ENCODE measurements at regions not wholly inside any gene's neighbourhood (a gene's known extent, or its start where the extent isn't known, plus 50 kb on each side); places are given as distances from the start of the nearest gene placed in this dataset.

DNA sequence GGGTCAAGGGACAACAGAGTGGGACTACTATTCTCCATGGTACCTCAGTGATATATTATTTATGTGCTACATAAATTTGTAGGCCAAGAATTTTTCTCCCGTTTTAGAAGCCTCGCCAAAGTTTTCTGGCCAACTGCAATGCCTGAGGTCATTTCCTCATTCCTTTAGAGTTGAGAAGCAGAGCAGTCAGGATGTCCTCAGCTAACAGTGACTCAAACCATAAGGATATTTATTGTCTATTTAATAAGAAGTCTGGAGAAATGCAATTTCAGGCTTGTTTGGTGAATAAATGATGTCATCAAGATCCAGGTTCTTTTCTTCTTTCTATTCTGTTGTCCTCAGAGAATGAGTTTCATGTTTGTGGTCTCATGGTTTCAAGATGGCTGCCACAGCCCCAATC is 91.0 kb downstream of the ADCYAP1 start:
- TF ChIP-seq CSDC2 (CRISPR knock-in tag; IDR thresholded peaks at IDR 0.05) (no peak), ZC3H10 (CRISPR knock-in tag; IDR thresholded peaks at IDR 0.05) (no peak), ISL1 (CRISPR knock-in tag; IDR thresholded peaks at IDR 0.05) (no peak), BACH2 (CRISPR knock-in tag; IDR thresholded peaks at IDR 0.05; ENCODE audit: borderline replicate concordance) (no peak), ZNF565 (CRISPR knock-in tag; conservative IDR thresholded peaks at IDR 0.05; ENCODE audit: low read depth) (no peak), PPARA (CRISPR knock-in tag; IDR thresholded peaks at IDR 0.05; ENCODE audit: borderline replicate concordance) (no peak), ZFP30 (CRISPR knock-in tag; IDR thresholded peaks at IDR 0.05) (no peak), ZNF8 (CRISPR knock-in tag; IDR thresholded peaks at IDR 0.05) (no peak), GLIS3 (CRISPR knock-in tag; IDR thresholded peaks at IDR 0.05) (no peak), OSR1 (CRISPR knock-in tag; IDR thresholded peaks at IDR 0.05) (no peak), ARNTL (CRISPR knock-in tag; IDR thresholded peaks at IDR 0.05; ENCODE audit: borderline replicate concordance, low read depth) (no peak), RARB (CRISPR knock-in tag; IDR thresholded peaks at IDR 0.05) (no peak), TOX (CRISPR knock-in tag; IDR thresholded peaks at IDR 0.05; ENCODE audit: borderline replicate concordance) (no peak)
- TF ChIP-seq, protein P1, sequence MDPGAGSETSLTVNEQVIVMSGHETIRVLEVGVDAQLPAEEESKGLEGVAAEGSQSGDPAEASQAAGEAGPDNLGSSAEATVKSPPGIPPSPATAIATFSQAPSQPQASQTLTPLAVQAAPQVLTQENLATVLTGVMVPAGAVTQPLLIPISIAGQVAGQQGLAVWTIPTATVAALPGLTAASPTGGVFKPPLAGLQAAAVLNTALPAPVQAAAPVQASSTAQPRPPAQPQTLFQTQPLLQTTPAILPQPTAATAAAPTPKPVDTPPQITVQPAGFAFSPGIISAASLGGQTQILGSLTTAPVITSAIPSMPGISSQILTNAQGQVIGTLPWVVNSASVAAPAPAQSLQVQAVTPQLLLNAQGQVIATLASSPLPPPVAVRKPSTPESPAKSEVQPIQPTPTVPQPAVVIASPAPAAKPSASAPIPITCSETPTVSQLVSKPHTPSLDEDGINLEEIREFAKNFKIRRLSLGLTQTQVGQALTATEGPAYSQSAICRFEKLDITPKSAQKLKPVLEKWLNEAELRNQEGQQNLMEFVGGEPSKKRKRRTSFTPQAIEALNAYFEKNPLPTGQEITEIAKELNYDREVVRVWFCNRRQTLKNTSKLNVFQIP (CRISPR knock-in tag; IDR thresholded peaks at IDR 0.05; ENCODE audit: borderline replicate concordance, low read depth), result no peak
- TF ChIP-seq, protein P2, sequence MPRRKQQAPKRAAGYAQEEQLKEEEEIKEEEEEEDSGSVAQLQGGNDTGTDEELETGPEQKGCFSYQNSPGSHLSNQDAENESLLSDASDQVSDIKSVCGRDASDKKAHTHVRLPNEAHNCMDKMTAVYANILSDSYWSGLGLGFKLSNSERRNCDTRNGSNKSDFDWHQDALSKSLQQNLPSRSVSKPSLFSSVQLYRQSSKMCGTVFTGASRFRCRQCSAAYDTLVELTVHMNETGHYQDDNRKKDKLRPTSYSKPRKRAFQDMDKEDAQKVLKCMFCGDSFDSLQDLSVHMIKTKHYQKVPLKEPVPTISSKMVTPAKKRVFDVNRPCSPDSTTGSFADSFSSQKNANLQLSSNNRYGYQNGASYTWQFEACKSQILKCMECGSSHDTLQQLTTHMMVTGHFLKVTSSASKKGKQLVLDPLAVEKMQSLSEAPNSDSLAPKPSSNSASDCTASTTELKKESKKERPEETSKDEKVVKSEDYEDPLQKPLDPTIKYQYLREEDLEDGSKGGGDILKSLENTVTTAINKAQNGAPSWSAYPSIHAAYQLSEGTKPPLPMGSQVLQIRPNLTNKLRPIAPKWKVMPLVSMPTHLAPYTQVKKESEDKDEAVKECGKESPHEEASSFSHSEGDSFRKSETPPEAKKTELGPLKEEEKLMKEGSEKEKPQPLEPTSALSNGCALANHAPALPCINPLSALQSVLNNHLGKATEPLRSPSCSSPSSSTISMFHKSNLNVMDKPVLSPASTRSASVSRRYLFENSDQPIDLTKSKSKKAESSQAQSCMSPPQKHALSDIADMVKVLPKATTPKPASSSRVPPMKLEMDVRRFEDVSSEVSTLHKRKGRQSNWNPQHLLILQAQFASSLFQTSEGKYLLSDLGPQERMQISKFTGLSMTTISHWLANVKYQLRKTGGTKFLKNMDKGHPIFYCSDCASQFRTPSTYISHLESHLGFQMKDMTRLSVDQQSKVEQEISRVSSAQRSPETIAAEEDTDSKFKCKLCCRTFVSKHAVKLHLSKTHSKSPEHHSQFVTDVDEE (CRISPR knock-in tag; IDR thresholded peaks at IDR 0.05), result no peak
- TF ChIP-seq, protein P3, sequence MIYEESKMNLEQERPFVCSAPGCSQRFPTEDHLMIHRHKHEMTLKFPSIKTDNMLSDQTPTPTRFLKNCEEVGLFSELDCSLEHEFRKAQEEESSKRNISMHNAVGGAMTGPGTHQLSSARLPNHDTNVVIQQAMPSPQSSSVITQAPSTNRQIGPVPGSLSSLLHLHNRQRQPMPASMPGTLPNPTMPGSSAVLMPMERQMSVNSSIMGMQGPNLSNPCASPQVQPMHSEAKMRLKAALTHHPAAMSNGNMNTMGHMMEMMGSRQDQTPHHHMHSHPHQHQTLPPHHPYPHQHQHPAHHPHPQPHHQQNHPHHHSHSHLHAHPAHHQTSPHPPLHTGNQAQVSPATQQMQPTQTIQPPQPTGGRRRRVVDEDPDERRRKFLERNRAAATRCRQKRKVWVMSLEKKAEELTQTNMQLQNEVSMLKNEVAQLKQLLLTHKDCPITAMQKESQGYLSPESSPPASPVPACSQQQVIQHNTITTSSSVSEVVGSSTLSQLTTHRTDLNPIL (CRISPR knock-in tag; IDR thresholded peaks at IDR 0.05; ENCODE audit: low read depth), result no peak
- TF ChIP-seq, protein P4, sequence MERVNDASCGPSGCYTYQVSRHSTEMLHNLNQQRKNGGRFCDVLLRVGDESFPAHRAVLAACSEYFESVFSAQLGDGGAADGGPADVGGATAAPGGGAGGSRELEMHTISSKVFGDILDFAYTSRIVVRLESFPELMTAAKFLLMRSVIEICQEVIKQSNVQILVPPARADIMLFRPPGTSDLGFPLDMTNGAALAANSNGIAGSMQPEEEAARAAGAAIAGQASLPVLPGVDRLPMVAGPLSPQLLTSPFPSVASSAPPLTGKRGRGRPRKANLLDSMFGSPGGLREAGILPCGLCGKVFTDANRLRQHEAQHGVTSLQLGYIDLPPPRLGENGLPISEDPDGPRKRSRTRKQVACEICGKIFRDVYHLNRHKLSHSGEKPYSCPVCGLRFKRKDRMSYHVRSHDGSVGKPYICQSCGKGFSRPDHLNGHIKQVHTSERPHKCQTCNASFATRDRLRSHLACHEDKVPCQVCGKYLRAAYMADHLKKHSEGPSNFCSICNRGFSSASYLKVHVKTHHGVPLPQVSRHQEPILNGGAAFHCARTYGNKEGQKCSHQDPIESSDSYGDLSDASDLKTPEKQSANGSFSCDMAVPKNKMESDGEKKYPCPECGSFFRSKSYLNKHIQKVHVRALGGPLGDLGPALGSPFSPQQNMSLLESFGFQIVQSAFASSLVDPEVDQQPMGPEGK (CRISPR knock-in tag; IDR thresholded peaks at IDR 0.05; ENCODE audit: borderline replicate concordance), result no peak
- TF ChIP-seq, protein P5, sequence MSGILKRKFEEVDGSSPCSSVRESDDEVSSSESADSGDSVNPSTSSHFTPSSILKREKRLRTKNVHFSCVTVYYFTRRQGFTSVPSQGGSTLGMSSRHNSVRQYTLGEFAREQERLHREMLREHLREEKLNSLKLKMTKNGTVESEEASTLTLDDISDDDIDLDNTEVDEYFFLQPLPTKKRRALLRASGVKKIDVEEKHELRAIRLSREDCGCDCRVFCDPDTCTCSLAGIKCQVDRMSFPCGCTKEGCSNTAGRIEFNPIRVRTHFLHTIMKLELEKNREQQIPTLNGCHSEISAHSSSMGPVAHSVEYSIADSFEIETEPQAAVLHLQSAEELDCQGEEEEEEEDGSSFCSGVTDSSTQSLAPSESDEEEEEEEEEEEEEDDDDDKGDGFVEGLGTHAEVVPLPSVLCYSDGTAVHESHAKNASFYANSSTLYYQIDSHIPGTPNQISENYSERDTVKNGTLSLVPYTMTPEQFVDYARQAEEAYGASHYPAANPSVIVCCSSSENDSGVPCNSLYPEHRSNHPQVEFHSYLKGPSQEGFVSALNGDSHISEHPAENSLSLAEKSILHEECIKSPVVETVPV (CRISPR knock-in tag; IDR thresholded peaks at IDR 0.05), result no peak
- ATAC-seq, result no peak

DNA sequence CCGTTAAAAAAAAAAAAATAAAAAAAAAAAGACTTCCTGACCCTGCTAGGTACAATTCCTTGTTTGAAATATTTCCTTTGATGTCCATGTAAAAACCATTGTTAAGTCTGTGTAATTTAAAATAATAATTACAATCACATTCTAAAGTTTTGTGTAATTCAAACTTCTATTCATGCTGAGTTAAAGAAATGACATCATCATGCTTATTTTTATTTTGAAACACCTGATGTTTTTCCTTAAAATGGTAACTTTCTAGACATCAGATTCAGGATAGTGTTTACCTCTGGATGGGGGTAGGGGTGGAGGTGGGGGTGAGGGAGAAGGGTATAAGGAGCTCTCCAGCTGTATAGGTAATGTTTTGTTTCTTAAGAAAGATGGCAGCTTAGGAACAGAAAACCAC is 92.8 kb downstream of the ADCYAP1 start:
- no peak for ATAC-seq
- TF ChIP-seq, protein P2 (CRISPR knock-in tag; IDR thresholded peaks at IDR 0.05), result no peak
- no peak for TF ChIP-seq BACH2 (CRISPR knock-in tag; IDR thresholded peaks at IDR 0.05; ENCODE audit: borderline replicate concordance)
- TF ChIP-seq, protein P1 (CRISPR knock-in tag; IDR thresholded peaks at IDR 0.05; ENCODE audit: borderline replicate concordance, low read depth), result no peak
- TF ChIP-seq ZFP30 (CRISPR knock-in tag; IDR thresholded peaks at IDR 0.05), result no peak
- TF ChIP-seq, protein P5 (CRISPR knock-in tag; IDR thresholded peaks at IDR 0.05), result no peak
- no peak for TF ChIP-seq ZNF70 (CRISPR knock-in tag; IDR thresholded peaks at IDR 0.05)
- no peak for TF ChIP-seq ZNF565 (CRISPR knock-in tag; conservative IDR thresholded peaks at IDR 0.05; ENCODE audit: low read depth)
- no peak for TF ChIP-seq ZC3H10 (CRISPR knock-in tag; IDR thresholded peaks at IDR 0.05)
- no peak for TF ChIP-seq RARB (CRISPR knock-in tag; IDR thresholded peaks at IDR 0.05)
- no peak for TF ChIP-seq TOX (CRISPR knock-in tag; IDR thresholded peaks at IDR 0.05; ENCODE audit: borderline replicate concordance)
- TF ChIP-seq CSDC2 (CRISPR knock-in tag; IDR thresholded peaks at IDR 0.05), result no peak
- TF ChIP-seq ZNF8 (CRISPR knock-in tag; IDR thresholded peaks at IDR 0.05), result no peak
- no peak for TF ChIP-seq TCF4 (CRISPR knock-in tag; IDR thresholded peaks at IDR 0.05; ENCODE audit: borderline replicate concordance)
- TF ChIP-seq, protein P4 (CRISPR knock-in tag; IDR thresholded peaks at IDR 0.05; ENCODE audit: borderline replicate concordance), result no peak
- no peak for TF ChIP-seq ESRRG (CRISPR knock-in tag; IDR thresholded peaks at IDR 0.05)

Measured in SK-N-SH treated with all-trans-retinoic acid at 6 μM for 48 hours (cell line).